ENCODE measurements at regions not wholly inside any gene's neighbourhood (a gene's known extent, or its start where the extent isn't known, plus 50 kb on each side); places are given as distances from the start of the nearest gene placed in this dataset.
"Not testable (repeated sequence)": the region's sequence is repeated elsewhere in the genome, so short reads cannot be mapped to it uniquely, and the experiment has no call there.

- Histone ChIP-seq H3K4me3 (no peak overlapping the region), H3K9ac (ENCODE audit: low read depth in 2 of 2, low read length in 2 of 2) (no peak overlapping the region), H3K9me3 (no peaks in the 10 kb centered on the region), H3K4me1 (no peaks in the 10 kb centered on the region), H3K27ac (no peak overlapping the region), H3K27me3 (no peaks in the 10 kb centered on the region), H3K36me3 (no peaks in the 10 kb centered on the region)
- DNase-seq: no peak
- intact Hi-C loops (cut with DNase I): no loop called here
- TF ChIP-seq, protein P1, sequence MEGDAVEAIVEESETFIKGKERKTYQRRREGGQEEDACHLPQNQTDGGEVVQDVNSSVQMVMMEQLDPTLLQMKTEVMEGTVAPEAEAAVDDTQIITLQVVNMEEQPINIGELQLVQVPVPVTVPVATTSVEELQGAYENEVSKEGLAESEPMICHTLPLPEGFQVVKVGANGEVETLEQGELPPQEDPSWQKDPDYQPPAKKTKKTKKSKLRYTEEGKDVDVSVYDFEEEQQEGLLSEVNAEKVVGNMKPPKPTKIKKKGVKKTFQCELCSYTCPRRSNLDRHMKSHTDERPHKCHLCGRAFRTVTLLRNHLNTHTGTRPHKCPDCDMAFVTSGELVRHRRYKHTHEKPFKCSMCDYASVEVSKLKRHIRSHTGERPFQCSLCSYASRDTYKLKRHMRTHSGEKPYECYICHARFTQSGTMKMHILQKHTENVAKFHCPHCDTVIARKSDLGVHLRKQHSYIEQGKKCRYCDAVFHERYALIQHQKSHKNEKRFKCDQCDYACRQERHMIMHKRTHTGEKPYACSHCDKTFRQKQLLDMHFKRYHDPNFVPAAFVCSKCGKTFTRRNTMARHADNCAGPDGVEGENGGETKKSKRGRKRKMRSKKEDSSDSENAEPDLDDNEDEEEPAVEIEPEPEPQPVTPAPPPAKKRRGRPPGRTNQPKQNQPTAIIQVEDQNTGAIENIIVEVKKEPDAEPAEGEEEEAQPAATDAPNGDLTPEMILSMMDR (IDR thresholded peaks at IDR 0.05): no peak
These were observed 249.7 kb downstream of the SP3 start for GRCh38 chr2:173715441-173715840.

DNA sequence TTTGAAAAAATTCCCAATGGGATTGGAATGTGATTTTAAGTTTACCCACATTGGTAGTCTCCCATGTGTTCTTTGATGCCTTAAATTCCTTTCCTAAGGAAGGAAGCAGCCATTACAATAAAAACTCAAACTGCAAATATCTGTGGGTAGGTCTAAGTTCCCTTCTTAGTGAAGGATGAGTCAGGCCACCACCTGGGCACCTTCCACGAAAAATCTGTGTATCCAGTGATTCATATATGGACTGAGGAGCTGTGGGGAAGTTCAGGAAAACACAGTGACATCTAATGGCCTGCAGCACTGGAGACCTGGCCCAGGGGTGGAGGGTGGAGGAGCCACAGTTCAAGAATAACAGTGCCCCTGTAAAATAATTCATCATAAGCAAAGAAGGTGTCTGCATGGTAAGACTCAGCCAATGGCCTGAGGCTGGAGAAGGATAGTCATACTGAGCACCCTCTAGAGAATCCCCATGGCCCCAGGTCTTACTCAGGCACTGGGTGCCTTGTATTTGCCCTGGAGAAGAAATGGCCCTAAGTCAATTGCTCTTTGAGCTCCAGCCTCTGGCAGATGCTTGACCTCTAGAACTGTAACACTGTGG lies 248.6 kb downstream of the SP3 start:
- Histone ChIP-seq H3K36me3 (no peaks in the 10 kb centered on the region), H3K4me3 (no peak overlapping the region), H3K27me3 (no peaks in the 10 kb centered on the region), H3K9ac (ENCODE audit: low read depth in 2 of 2, low read length in 2 of 2) (no peak overlapping the region), H3K27ac (no peak overlapping the region), H3K9me3 (no peaks in the 10 kb centered on the region), H3K4me1 (no peaks in the 10 kb centered on the region)
- intact Hi-C loops (cut with DNase I): no loop called here
- TF ChIP-seq, protein P1 (IDR thresholded peaks at IDR 0.05): no peak
- no peak for DNase-seq

DNA sequence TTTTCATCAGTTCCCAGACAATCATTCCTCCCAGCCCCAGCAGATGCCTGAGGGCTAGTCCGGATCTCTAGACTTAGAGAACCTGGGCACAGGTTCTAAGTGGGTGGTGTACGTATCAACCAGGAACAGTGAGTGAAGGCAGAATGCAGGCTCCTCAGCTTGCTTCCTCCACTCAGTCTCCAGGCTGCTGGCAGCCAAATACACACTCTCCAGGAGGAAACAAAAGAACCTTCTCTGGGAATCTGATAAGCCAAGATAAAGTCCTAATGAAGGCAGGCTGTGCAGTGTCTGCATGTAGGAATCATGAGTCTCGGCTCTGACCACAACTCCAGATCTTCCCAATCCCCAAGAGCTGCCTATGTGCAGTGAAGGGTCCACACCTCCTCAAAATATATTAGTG lies 245.7 kb downstream of the SP3 start:
- no peaks in the 10 kb centered on the region for H3K27me3 ChIP-seq
- no peaks in the 10 kb centered on the region for H3K36me3 ChIP-seq
- H3K9ac ChIP-seq (ENCODE audit: low read depth in 2 of 2, low read length in 2 of 2): no peak overlapping the region
- H3K4me3 ChIP-seq: no peak overlapping the region
- H3K27ac ChIP-seq: no peak overlapping the region
- TF ChIP-seq, protein P1 (IDR thresholded peaks at IDR 0.05): no peak
- DNase-seq: no peak
- intact Hi-C loops (cut with DNase I): no loop called here
- H3K9me3 ChIP-seq: no peaks in the 10 kb centered on the region
- no peaks in the 10 kb centered on the region for H3K4me1 ChIP-seq

GRCh38 chr2:173720306-173720705 lies 244.9 kb downstream of the SP3 start:
- Histone ChIP-seq H3K9me3 (no peaks in the 10 kb centered on the region), H3K27ac (no peak overlapping the region), H3K9ac (ENCODE audit: low read depth in 2 of 2, low read length in 2 of 2) (no peak overlapping the region), H3K4me3 (no peak overlapping the region), H3K27me3 (no peaks in the 10 kb centered on the region), H3K36me3 (no peaks in the 10 kb centered on the region), H3K4me1 (no peaks in the 10 kb centered on the region)
- TF ChIP-seq, protein P1 (IDR thresholded peaks at IDR 0.05): no peak
- intact Hi-C loops (cut with DNase I): no loop called here
- no peak for DNase-seq

DNA sequence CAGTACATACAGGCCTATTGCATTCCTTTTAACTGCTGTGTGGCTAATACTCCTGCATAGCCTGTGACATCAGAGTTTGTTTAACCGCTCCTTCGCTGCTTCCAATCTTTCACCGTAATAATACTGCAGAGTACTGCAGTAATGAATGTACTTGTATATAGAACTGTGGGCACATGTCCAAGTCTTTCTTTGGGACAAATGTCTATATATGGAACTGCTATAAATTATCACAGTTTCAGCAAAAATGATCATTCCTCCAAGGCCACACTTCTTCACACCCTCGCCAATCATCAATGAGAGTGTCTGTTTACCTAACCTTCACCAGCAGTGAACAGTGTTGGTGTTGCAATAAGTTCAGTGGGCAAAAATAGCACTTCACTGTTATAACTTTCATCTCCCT lies 230.4 kb downstream of the SP3 start:
- intact Hi-C loops (cut with DNase I): no loop called here
- TF ChIP-seq, protein P1 (IDR thresholded peaks at IDR 0.05): no peak
- DNase-seq: no peak

DNA sequence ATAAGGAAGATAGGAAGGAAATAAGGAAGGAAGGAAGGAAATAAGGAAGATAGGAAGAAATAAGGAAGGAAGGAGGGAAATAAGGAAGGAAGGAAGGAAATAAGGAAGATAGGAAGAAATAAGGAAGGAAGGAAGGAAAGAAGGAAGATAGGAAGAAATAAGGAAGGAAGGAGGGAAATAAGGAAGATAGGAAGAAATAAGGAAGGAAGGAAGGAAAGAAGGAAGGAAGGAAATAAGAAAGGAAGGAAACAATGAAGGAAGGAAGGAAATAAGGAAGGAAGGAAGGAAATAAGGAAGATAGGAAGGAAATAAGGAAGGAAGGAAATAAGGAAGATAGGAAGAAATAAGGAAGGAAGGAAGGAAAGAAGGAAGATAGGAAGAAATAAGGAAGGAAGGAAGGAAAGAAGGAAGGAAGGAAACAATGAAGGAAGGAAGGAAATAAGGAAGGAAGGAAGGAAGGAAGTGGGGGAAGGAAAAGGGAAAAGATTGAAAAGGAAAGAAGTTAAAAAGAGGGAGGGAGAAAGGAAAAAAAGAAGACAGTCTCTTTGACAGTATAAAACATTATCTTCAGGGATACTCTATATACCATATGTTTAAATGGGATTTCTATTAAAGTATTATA lies 227.1 kb downstream of the SP3 start:
- H3K27ac ChIP-seq; intact Hi-C loops (cut with DNase I); H3K9ac ChIP-seq (ENCODE audit: low read depth in 2 of 2, low read length in 2 of 2); DNase-seq; H3K4me1 ChIP-seq; H3K27me3 ChIP-seq; H3K9me3 ChIP-seq; H3K36me3 ChIP-seq; H3K4me3 ChIP-seq: not testable (repeated sequence)

More for the DNA sequence above, 230.4 kb downstream of the SP3 start:
- no peak overlapping the region for H3K4me3 ChIP-seq
- no peaks in the 10 kb centered on the region for H3K4me1 ChIP-seq
- H3K36me3 ChIP-seq: no peaks in the 10 kb centered on the region
- no peaks in the 10 kb centered on the region for H3K27me3 ChIP-seq
- H3K27ac ChIP-seq: no peak overlapping the region
- no peak overlapping the region for H3K9ac ChIP-seq (ENCODE audit: low read depth in 2 of 2, low read length in 2 of 2)
- H3K9me3 ChIP-seq: no peaks in the 10 kb centered on the region

All from colonic mucosa (tissue), 4 donors.